ENCODE measurements at regions not wholly inside any gene's neighbourhood (a gene's known extent, or its start where the extent isn't known, plus 50 kb on each side); places are given as distances from the start of the nearest gene placed in this dataset.

DNA sequence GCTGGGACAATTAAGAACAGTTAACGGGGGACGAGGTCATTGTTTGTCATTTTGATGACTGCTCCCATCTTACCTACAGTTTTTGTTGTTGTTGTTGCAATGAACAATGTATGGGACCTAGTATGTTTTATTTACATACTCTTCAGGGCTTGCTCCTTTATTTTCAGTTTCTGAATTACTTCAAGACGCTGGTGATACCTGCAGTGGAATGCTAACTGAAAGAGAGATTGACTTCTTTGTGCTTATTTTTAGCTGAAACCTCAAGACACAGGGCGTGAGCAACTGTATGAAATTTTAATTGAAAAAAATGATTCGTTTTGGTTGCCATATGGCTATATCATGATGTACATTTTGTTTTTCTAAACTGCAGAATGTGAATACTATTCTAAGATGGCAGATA lies 297.9 kb downstream of the EDEM1 start:
- Histone ChIP-seq H3K4me2 (ENCODE audit: insufficient read depth, low read length) (no peak overlapping the region), H3K9me3 (ENCODE audit: insufficient read depth, low read length, severe bottlenecking) (no peaks in the 10 kb centered on the region), H2AFZ (ENCODE audit: low read depth, low read length) (no peak overlapping the region), H3K27ac (ENCODE audit: low read length) (no peak overlapping the region), H4K20me1 (ENCODE audit: insufficient read depth, low read length) (no peaks in the 10 kb centered on the region), H3K79me2 (ENCODE audit: insufficient read depth, low read length) (no peaks in the 10 kb centered on the region), H3K9ac (ENCODE audit: low read depth, low read length) (no peak overlapping the region), H3K36me3 (ENCODE audit: insufficient read depth, low read length) (no peaks in the 10 kb centered on the region), H3K27me3 (ENCODE audit: insufficient read depth, low read length, poor library complexity) (no peaks in the 10 kb centered on the region), H3K4me3 (ENCODE audit: low read depth in 1 of 2, low read length in 2 of 2) (no peak overlapping the region), H3K4me1 (ENCODE audit: insufficient read depth, low read length) (no peaks in the 10 kb centered on the region)
- ATAC-seq (ENCODE audit: insufficient read depth, low read depth) (no peak), DNase-seq (no peak)
- TF ChIP-seq EZH2 (IDR thresholded peaks at IDR 0.05; ENCODE audit: borderline replicate concordance, low read depth, low read length, severe bottlenecking) = no peak
- TF ChIP-seq, protein P1, sequence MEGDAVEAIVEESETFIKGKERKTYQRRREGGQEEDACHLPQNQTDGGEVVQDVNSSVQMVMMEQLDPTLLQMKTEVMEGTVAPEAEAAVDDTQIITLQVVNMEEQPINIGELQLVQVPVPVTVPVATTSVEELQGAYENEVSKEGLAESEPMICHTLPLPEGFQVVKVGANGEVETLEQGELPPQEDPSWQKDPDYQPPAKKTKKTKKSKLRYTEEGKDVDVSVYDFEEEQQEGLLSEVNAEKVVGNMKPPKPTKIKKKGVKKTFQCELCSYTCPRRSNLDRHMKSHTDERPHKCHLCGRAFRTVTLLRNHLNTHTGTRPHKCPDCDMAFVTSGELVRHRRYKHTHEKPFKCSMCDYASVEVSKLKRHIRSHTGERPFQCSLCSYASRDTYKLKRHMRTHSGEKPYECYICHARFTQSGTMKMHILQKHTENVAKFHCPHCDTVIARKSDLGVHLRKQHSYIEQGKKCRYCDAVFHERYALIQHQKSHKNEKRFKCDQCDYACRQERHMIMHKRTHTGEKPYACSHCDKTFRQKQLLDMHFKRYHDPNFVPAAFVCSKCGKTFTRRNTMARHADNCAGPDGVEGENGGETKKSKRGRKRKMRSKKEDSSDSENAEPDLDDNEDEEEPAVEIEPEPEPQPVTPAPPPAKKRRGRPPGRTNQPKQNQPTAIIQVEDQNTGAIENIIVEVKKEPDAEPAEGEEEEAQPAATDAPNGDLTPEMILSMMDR (IDR thresholded peaks at IDR 0.05; ENCODE audit: borderline replicate concordance, extremely low read depth, low read length, poor library complexity, severe bottlenecking) = no peak

DNA sequence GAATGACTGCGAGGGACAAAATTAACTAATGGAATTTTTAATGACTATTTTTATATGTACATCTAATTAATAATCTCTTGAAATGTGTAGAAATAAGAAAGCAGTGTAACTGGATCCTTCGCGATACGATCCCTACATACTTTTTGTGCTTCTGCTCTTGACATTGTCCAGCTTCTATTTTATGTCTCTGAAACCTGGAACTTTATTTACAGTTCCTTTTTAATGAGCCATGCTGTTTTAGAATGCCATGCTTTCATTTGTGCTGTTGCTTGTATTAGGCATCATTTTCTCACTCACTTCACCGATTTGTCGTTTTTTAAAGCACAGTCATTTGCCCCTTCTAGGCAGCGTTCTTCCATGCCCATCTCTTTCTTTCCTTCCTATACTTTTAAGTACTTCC lies 301.3 kb downstream of the EDEM1 start:
- Histone ChIP-seq H3K9me3 (ENCODE audit: insufficient read depth, low read length, severe bottlenecking) (no peaks in the 10 kb centered on the region), H3K4me1 (ENCODE audit: insufficient read depth, low read length) (no peaks in the 10 kb centered on the region), H3K27ac (ENCODE audit: low read length) (no peak overlapping the region), H2AFZ (ENCODE audit: low read depth, low read length) (no peak overlapping the region), H3K4me3 (ENCODE audit: low read depth in 1 of 2, low read length in 2 of 2) (no peak overlapping the region), H3K4me2 (ENCODE audit: insufficient read depth, low read length) (no peak overlapping the region), H3K36me3 (ENCODE audit: insufficient read depth, low read length) (no peaks in the 10 kb centered on the region), H4K20me1 (ENCODE audit: insufficient read depth, low read length) (no peaks in the 10 kb centered on the region), H3K27me3 (ENCODE audit: insufficient read depth, low read length, poor library complexity) (no peaks in the 10 kb centered on the region), H3K79me2 (ENCODE audit: insufficient read depth, low read length) (no peaks in the 10 kb centered on the region), H3K9ac (ENCODE audit: low read depth, low read length) (no peak overlapping the region)
- no peak for ATAC-seq (ENCODE audit: insufficient read depth, low read depth)
- DNase-seq = no peak
- TF ChIP-seq EZH2 (IDR thresholded peaks at IDR 0.05; ENCODE audit: borderline replicate concordance, low read depth, low read length, severe bottlenecking) = no peak

DNA sequence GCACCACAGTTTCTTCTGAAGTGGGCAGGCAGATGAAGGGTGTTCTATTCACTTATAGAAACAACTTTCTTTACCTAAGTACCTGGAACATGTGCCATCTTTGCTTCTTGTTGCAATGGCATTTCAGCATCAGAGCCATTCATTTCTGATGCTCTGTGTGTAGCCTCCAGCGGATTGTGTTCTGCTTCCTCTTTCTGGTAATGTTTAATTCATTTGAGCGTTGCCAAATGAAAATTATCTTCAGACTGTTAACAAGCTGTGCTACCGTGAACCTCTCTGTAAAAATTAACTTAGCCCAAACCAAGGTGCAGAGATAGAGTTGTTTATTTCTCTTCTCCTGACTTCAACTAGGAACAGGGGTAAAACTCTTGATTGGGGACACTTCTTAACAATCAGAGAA lies 302.0 kb downstream of the EDEM1 start:
- no peak for ATAC-seq (ENCODE audit: insufficient read depth, low read depth)

DNA sequence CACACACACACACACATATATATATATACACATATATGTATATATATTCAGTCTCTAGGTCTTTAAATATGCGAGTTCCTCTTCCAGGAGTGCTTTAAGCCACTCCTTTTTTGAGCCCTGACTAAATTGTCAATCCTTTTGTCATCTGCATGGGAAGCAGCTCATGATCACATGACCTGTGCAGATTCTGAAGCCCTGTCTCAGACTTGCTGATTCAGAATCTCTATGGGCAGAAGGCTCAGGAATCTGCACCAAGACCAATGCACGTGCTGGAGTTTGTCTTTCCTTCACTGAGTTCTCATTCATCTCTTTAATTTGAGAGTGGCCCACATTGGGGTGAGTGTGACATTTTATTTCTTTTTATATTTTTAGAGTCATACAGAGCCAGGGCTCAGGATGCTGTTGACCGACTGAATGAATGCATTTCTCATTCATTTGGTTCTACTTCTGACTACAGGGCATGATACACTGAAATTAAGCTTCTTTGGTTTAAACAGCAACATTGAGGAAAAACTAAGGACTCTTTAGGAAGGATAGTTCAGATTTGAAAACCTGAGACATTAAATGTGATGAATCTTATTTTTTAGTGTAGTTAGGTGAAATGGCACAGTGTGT lies 307.5 kb downstream of the EDEM1 start:
- H3K4me1 ChIP-seq (ENCODE audit: insufficient read depth, low read length) = no peaks in the 10 kb centered on the region
- H3K4me3 ChIP-seq (ENCODE audit: low read depth in 1 of 2, low read length in 2 of 2) = no peak overlapping the region
- H3K4me2 ChIP-seq (ENCODE audit: insufficient read depth, low read length) = no peak overlapping the region
- no peaks in the 10 kb centered on the region for H3K9me3 ChIP-seq (ENCODE audit: insufficient read depth, low read length, severe bottlenecking)
- no peak overlapping the region for H3K27ac ChIP-seq (ENCODE audit: low read length)
- ATAC-seq (ENCODE audit: insufficient read depth, low read depth) = no peak
- no peaks in the 10 kb centered on the region for H3K27me3 ChIP-seq (ENCODE audit: insufficient read depth, low read length, poor library complexity)
- no peak for DNase-seq
- no peak overlapping the region for H2AFZ ChIP-seq (ENCODE audit: low read depth, low read length)
- no peaks in the 10 kb centered on the region for H4K20me1 ChIP-seq (ENCODE audit: insufficient read depth, low read length)
- no peak overlapping the region for H3K9ac ChIP-seq (ENCODE audit: low read depth, low read length)
- TF ChIP-seq, protein P1 (IDR thresholded peaks at IDR 0.05; ENCODE audit: borderline replicate concordance, extremely low read depth, low read length, poor library complexity, severe bottlenecking) = no peak
- TF ChIP-seq EZH2 (IDR thresholded peaks at IDR 0.05; ENCODE audit: borderline replicate concordance, low read depth, low read length, severe bottlenecking) = no peak
- no peaks in the 10 kb centered on the region for H3K36me3 ChIP-seq (ENCODE audit: insufficient read depth, low read length)
- H3K79me2 ChIP-seq (ENCODE audit: insufficient read depth, low read length) = no peaks in the 10 kb centered on the region

More for the DNA sequence above, 302.0 kb downstream of the EDEM1 start:
- Histone ChIP-seq H3K36me3 (ENCODE audit: insufficient read depth, low read length) (no peaks in the 10 kb centered on the region), H3K4me3 (ENCODE audit: low read depth in 1 of 2, low read length in 2 of 2) (no peak overlapping the region), H4K20me1 (ENCODE audit: insufficient read depth, low read length) (no peaks in the 10 kb centered on the region), H3K4me1 (ENCODE audit: insufficient read depth, low read length) (no peaks in the 10 kb centered on the region), H3K27me3 (ENCODE audit: insufficient read depth, low read length, poor library complexity) (no peaks in the 10 kb centered on the region), H3K4me2 (ENCODE audit: insufficient read depth, low read length) (no peak overlapping the region), H3K27ac (ENCODE audit: low read length) (no peak overlapping the region), H3K79me2 (ENCODE audit: insufficient read depth, low read length) (no peaks in the 10 kb centered on the region), H3K9ac (ENCODE audit: low read depth, low read length) (no peak overlapping the region), H2AFZ (ENCODE audit: low read depth, low read length) (no peak overlapping the region), H3K9me3 (ENCODE audit: insufficient read depth, low read length, severe bottlenecking) (no peaks in the 10 kb centered on the region)
- TF ChIP-seq, protein P1 (IDR thresholded peaks at IDR 0.05; ENCODE audit: borderline replicate concordance, extremely low read depth, low read length, poor library complexity, severe bottlenecking) = no peak
- no peak for DNase-seq

All from DND-41 (cell line).